C1 segment of cervical spinal cord (tissue), 14 donors: ENCODE measurements at regions not wholly inside any gene's neighbourhood (a gene's known extent, or its start where the extent isn't known, plus 50 kb on each side); places are given as distances from the start of the nearest gene placed in this dataset.
"Not testable (repeated sequence)": the region's sequence is repeated elsewhere in the genome, so short reads cannot be mapped to it uniquely, and the experiment has no call there.

Source experiments
- DNase-seq, 14 donors: peaks; one replicate each; lab custom pipeline; 2025; lab: John Stamatoyannopoulos, UW

DNA sequence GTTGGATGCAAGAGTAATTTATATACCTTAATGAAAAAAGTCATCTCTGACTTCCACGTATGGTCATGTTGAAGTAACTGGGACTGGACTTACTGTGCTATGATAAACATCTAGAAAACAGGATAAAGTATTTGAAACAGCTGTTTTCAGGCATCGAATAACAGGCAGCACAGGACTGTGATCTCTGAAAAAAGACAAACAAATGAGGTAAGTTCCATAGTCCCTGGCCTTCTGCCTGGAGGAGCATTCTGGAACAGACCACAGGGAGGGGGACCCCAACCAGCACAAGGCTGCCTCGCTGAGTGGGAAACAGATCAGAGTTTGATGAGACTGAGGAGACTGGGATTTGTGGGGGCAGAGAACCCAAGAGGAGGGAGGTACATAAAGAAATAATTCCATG, 89.1 kb upstream of the HABP2 start:
- no peak for DNase-seq

DNA sequence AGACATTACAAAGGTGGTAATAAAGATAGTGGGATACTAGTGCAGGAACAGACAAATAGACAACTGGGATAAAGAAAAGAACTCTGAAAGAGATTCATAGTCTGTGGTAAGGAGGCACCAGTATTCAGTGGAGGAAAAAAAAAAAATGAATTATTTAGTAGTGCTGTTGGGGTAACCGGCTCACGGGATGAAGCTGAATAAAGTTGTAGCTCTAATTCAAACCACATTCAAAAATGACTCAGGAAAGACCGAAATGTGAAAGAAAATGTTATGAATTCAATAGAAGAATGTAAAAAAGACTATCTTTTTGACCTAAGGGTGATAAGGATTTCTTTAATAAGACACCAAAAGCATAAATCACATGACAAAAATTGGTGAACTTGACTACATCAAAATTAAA, 83.1 kb upstream of the HABP2 start:
- DNase-seq: no peak

- no peak for DNase-seq
These were observed 82.2 kb upstream of the HABP2 start for GRCh38 chr10:113470372-113471240.

GRCh38 chr10:113471241-113471996, 81.4 kb upstream of the HABP2 start:
- no peak for DNase-seq

- no peak for DNase-seq
These were observed 79.8 kb upstream of the HABP2 start for GRCh38 chr10:113473011-113473410.

DNA sequence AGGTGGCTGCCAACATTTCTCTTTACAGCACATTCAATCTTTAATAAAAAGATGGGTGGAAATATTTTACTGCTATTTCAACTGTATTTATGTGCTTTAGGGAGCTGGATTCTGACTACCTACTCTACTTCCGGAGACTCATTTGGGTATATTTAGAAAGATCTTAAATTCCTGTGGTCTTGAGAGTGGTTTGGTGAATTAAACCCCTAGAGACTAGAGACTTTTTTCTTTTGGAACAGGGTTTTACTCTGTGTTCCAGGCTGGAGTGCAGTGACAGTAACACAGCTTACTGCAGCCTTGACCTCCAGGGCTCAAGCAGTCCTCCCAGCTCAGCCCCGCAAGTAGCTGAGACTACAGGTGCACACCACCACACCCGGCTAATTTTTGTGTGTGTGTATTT, 79.0 kb upstream of the HABP2 start:
- DNase-seq: no peak

DNA sequence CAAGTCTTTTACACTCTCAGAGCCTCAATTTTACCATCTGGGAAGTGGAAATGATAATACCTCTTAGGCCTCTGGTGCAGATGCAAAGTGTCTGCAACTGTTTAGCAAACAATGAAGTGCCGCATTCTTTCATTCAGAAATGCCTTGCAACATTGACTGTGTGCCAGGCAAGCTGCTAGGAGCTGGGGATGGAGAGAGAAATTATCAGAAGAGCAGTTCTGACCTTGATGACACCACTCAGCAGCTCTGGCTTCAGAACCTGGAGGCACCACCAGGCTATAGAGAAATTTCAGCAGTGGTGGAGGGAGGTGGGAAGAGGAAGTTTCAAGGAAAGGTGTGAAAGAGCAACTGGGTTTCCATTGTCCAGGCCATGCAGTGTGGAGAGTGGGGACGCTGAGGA, 78.1 kb upstream of the HABP2 start:
- DNase-seq: no peak

DNA sequence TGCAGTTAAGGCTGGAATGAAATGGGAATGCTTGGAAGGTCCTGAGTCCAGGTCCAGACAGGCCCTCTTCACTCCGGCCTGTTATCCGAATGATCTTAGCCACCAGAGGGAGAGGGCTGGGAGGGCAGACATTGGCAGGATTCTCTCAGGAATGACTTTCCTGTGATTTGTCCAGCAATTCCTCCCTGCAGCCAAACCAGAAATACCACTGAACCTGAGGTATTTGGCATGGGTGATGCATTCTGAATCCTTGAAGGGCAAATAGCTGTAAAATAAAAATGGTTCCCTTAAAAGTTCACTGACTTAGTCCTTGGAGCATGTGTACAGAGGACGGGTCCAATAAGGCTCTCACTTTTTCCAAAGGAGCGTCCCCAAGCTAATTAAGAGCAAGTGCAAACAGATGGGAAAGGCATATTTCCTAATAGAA, 77.5 kb upstream of the HABP2 start:
- DNase-seq: no peak

DNA sequence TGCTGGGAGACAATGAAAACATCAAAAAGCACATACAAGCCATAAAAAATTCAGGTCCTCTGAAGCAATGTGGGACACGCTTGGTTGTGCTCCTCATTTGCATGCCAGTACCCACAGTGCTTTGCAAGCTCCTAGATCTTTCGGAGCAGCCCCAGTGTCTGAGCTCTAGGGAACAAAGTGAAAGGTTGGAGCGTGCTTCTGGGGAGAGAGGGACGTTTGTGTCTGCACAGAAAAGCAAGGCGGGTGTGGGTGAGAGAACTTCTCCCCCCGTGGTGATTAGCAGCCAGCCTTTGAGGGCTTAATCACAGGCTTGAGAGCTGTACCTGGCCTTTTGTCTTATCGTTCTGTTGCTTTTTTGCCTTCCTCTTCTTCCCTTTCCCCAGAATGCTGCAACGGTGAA, 76.7 kb upstream of the HABP2 start:
- DNase-seq: no peak

DNA sequence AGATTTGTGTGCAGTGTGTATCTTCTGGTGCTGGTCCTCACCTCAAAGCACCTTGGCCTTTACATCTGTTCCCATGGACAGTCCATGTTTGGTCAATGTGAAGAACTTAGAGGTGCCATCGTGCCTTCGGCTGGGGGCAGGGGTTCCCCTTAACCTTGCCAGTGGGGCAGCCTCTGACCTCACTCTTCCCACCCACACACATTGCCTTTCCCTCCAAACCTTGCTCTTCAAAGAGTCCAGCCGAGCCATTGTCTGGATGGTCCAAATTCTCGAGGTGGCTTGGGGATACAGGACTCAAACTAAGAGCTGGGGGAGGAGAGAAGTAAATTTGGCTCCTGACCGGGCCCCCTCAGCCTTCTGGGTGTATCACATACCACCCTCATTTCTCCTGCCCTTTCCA, 76.2 kb upstream of the HABP2 start:
- no peak for DNase-seq

DNA sequence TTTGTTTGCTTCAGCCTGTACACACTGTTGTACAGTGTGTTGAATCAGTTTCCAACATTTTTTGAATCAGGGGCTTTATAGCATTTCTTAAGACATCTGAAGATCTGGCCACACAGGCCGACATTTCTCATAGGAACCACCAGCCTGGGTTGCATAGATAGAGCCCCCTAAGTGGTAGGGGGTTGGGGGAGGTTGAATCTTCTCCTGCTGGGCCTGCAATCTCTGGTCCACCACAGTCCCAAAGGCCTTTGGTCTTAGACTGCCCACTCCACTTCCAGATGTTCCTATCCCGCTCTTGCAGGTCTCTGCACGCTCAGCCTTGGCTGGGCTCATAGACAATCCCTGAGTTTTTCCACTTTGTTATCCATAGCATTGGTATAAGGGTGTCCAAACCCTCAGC, 75.4 kb upstream of the HABP2 start:
- no peak for DNase-seq

DNA sequence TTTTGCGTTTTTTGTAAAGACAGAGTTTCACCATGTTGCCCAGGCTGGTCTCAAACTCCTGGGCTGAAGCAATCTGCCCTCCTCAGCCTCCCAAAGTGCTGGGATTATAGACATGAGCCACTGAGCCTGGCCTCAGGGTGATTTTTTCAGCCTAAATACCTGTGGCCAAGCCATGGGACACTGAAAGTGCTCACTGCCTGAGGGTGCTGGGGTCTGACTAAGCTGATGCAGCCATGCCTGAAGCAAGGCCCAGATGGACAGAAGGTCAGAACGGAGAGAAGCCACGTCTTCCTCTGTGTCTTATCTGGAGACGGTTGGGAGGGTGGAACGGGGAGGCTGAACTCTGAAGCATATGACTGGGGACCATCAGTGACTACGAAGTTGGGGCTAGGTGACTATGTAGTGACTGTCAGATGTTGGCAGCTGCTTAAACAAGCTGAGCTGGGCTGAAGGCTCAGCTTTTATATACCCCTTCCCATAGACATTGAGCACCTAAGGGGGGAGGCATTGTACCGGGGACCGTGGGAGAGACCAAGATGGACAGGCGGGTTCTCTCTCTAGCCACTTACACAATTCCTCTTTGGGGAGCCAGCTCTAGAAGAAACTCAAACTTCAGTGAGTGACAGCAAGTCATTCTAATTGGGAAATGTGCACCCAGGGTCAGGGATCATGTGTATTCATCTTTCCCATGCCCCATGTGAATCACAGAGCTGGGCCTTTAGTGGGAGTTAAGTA, 73.3 kb upstream of the HABP2 start:
- DNase-seq: no peak

GRCh38 chr10:113480081-113480360, 72.8 kb upstream of the HABP2 start:
- no peak for DNase-seq

DNA sequence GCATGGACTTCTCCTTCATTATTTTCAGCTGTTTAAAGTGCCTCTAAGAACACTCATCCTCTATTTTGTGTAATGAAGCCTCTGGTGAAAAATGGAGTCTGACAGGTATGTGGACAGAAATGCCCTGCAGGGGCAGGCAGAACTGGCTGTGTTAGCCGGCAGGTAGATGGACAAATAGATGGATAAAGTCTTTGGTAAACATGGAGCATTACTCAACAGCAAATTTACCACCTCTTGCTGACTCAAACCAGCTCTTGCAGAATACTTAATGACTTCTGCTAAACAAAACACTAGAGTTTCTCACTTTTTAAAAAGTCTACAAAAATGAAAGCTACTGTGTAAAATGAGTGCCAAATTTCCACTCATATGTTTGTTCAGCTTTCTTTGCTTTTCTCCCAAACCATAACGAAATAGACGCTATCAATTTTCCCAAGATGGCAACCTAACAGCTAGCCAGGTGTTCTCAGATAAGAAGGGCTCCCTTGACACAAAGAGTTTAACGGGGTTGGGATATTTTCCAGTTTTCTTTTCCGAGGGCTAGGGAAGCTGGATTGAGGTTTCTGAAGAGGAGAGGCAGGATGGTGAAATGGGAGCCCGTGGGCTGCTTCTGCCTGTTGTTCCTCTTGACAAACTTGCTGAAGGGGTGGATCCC, 71.9 kb upstream of the HABP2 start:
- DNase-seq: no peak

GRCh38 chr10:113484487-113484886, 68.4 kb upstream of the HABP2 start:
- DNase-seq: no peak

DNA sequence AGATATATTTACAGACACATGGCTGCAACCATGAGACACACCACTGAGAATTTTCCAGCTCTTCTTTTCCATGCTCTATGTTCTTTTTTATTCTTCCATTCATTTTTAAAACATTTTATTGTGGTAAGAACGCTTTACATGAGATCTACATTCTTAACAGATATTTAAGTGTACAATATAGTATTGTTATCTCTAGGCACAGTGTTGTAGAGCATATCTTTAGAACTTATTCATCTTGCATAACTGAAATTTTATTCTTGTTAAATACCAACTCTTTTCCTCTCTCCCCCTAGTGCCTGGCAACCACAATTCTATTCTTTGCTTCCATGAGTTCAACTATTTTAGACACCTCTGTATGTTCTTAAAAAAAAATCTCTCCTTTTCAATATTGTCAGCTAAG, 67.1 kb upstream of the HABP2 start:
- no peak for DNase-seq

GRCh38 chr10:113486531-113486930, 66.3 kb upstream of the HABP2 start:
- no peak for DNase-seq

DNA sequence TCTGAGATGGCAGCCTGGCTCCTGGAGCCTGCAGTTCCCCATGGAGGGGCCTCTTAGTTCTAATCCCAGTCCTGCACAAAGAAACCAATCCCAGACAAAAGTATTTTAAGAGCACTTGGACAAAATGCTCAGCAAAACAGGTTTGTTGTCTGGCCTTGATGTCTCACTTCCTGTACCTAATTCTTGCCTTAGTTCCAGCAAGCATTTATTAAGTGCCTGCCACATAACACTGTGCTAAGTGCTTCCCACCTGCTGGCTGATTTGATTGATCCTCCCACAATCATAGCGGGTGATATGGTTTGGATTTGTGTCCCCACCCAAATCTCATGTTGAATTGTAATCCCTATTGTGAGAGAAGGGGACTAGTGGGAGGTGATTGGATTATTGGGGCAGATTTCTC, 65.7 kb upstream of the HABP2 start:
- DNase-seq: no peak

GRCh38 chr10:113488186-113488585, 64.7 kb upstream of the HABP2 start:
- no peak for DNase-seq

GRCh38 chr10:113489522-113489921, 63.3 kb upstream of the HABP2 start:
- DNase-seq: not testable (repeated sequence)

GRCh38 chr10:113491967-113492565, 60.8 kb upstream of the HABP2 start:
- no peak for DNase-seq

- no peak for DNase-seq
These were observed 59.7 kb upstream of the HABP2 start for GRCh38 chr10:113493195-113493594.
